Neuronal stem cell (in vitro differentiated cells): ENCODE measurements at regions not wholly inside any gene's neighbourhood (a gene's known extent, or its start where the extent isn't known, plus 50 kb on each side); places are given as distances from the start of the nearest gene placed in this dataset.

Experiments used
- DNase-seq: peaks from one replicate; pipeline ENCODE4 v3.0.0-alpha.2; 2013; ENCODE audit warnings: low spot score
- H2AFZ ChIP-seq: one replicate; pipeline ENCODE4 v1.6.1; 2013; ENCODE audit warnings: mild to moderate bottlenecking, low read length, inconsistent platforms
- H2AK5ac ChIP-seq: 2 replicates; pipeline ENCODE4 v1.6.1; 2013; ENCODE audit warnings: low read depth, mild to moderate bottlenecking, inconsistent platforms, low read length, moderate library complexity, mixed read lengths
- H2BK120ac ChIP-seq: 2 replicates; pipeline ENCODE4 v1.6.1; 2013; ENCODE audit warnings: low read depth, mild to moderate bottlenecking, inconsistent platforms, low read length, moderate library complexity, mixed read lengths
- H2BK12ac ChIP-seq: one replicate; pipeline ENCODE4 v1.6.1; 2013; ENCODE audit warnings: low read length, inconsistent platforms
- H2BK15ac ChIP-seq: 2 replicates; pipeline ENCODE4 v1.6.1; 2013; ENCODE audit warnings: mild to moderate bottlenecking, low read length, inconsistent platforms, mixed read lengths
- H2BK5ac ChIP-seq: one replicate; pipeline ENCODE4 v1.6.1; 2013; ENCODE audit warnings: inconsistent platforms, mild to moderate bottlenecking, low read length, moderate library complexity
- H3K14ac ChIP-seq: one replicate; pipeline ENCODE4 v1.6.1; 2013; ENCODE audit warnings: low read length, inconsistent platforms
- H3K18ac ChIP-seq: 2 replicates; pipeline ENCODE4 v1.6.1; 2013; ENCODE audit warnings: low read length, inconsistent platforms
- H3K23ac ChIP-seq: 2 replicates; pipeline ENCODE4 v1.6.1; 2013; ENCODE audit warnings: low read depth, mild to moderate bottlenecking, mixed read lengths, low read length, inconsistent platforms; ENCODE audit not compliant: poor library complexity
- H3K27ac ChIP-seq: replicated peaks from 3 replicates; pipeline ENCODE4 v1.5.1; 2013; ENCODE audit warnings: low read length, inconsistent platforms
- H3K27me3 ChIP-seq, 3 experiments: 2 replicates each; pipeline ENCODE4 v1.6.1; 2013; ENCODE audit warnings: low read length in 3 of 3, mild to moderate bottlenecking in 2 of 3, inconsistent platforms in 1 of 3, low read depth in 1 of 3, mixed read lengths in 1 of 3, moderate library complexity in 1 of 3; ENCODE audit not compliant: control insufficient read depth in 3 of 3, insufficient read depth in 3 of 3
- H3K36me3 ChIP-seq, 2 donors: replicated peaks in 1 of 2; 2 replicates each; pipeline ENCODE4 v1.6.1; 2013; ENCODE audit warnings: low read length in 2 of 2; ENCODE audit not compliant: control insufficient read depth in 2 of 2, insufficient read depth in 2 of 2
- H3K4ac ChIP-seq: 2 replicates; pipeline ENCODE4 v1.6.1; 2013; ENCODE audit warnings: inconsistent platforms, mild to moderate bottlenecking, low read length, moderate library complexity
- H3K4me1 ChIP-seq, 2 donors: 1 replicate in 1 of 2; 2 replicates in 1 of 2; pipeline ENCODE4 v1.6.1; 2013; ENCODE audit warnings: low read length in 2 of 2, low read depth in 1 of 2; ENCODE audit not compliant: control insufficient read depth in 2 of 2, insufficient read depth in 1 of 2
- H3K4me2 ChIP-seq: one replicate; pipeline ENCODE4 v1.6.1; 2013; ENCODE audit warnings: mild to moderate bottlenecking, low read length, inconsistent platforms; ENCODE audit not compliant: insufficient read depth, poor library complexity, severe bottlenecking
- H3K4me3 ChIP-seq, 2 donors: 2 replicates each; pipeline ENCODE4 v1.5.1; 2013; ENCODE audit warnings: low read length in 2 of 2, mild to moderate bottlenecking in 2 of 2, inconsistent platforms in 1 of 2, moderate library complexity in 1 of 2
- H3K79me1 ChIP-seq: one replicate; pipeline ENCODE4 v1.6.1; 2013; ENCODE audit warnings: low read depth, mild to moderate bottlenecking, inconsistent platforms, low read length, moderate library complexity
- H3K9ac ChIP-seq: one replicate; pipeline ENCODE4 v1.6.1; 2013; ENCODE audit warnings: mild to moderate bottlenecking, low read depth, low read length, inconsistent platforms; ENCODE audit not compliant: poor library complexity
- H3K9me3 ChIP-seq, 2 donors: replicated peaks in 1 of 2; 2 replicates each; pipeline versions ENCODE3 to v1.6.1; 2013; ENCODE audit warnings: low read length in 2 of 2, mild to moderate bottlenecking in 2 of 2, inconsistent platforms in 1 of 2, low read depth in 1 of 2, mixed read lengths in 1 of 2, moderate library complexity in 1 of 2; ENCODE audit not compliant: control insufficient read depth in 2 of 2, insufficient read depth in 1 of 2
- H4K8ac ChIP-seq: one replicate; pipeline ENCODE4 v1.6.1; 2013; ENCODE audit warnings: low read depth, mild to moderate bottlenecking, inconsistent platforms, low read length, moderate library complexity
- H4K91ac ChIP-seq: one replicate; pipeline ENCODE4 v1.6.1; 2013; ENCODE audit warnings: low read length, low read depth, mild to moderate bottlenecking, inconsistent platforms; ENCODE audit not compliant: poor library complexity
- WGBS, 2 donors: extraction: QIAGEN DNeasy Blood & Tissue Kit; methylation state at CpG; one replicate each; pipeline ENCODE4 v1.1.7; 2013; ENCODE audit warnings: missing lambda C conversion rate in 2 of 2, mixed read lengths in 1 of 2; ENCODE audit not compliant: insufficient read length in 2 of 2, insufficient replicate concordance in 1 of 2; ENCODE audit errors: extremely low coverage in 2 of 2; 5-methylcytosine and 5-hydroxymethylcytosine counted together

DNA sequence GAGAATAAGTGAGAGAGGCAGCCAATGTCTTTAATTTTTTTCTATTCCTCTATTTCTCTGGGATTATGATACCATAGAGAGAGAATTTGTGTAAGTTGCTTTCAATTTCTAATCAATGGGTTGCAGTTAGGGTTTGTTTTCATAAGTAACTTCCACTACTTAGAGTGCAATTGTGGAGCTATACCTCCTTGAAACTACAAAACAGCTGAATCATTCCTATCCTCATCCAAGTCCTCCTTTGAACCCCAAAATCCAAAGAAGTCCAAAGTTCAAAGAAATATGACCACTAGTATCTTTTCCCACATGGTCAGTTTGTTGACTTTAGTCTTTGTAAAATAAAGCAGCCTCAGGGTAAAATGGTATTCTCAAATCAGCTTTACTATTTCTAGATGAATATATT, 1085.4 kb upstream of the INTU start:
- Histone ChIP-seq H2BK12ac (no peak overlapping the region), H2AK5ac (no peak overlapping the region), H3K4me1 (peaks cover 0 to 2% of the 10 kb centered on the region in 2 donors), H3K4me2 (no peak overlapping the region), H2BK15ac (no peak overlapping the region), H3K9me3 (no peaks in the 10 kb centered on the region), H2BK5ac (no peak overlapping the region), H3K4me3 (no peak overlapping the region), H3K9ac (no peak overlapping the region), H3K79me1 (no peaks in the 10 kb centered on the region), H3K27me3 (no peaks in the 10 kb centered on the region), H3K23ac (no peak overlapping the region), H3K27ac (no peak overlapping the region), H2AFZ (no peak overlapping the region), H3K4ac (no peak overlapping the region), H2BK120ac (no peak overlapping the region), H3K18ac (no peak overlapping the region), H3K36me3 (no peaks in the 10 kb centered on the region), H4K8ac (no peak overlapping the region), H3K14ac (no peak overlapping the region), H4K91ac (no peak overlapping the region)
- no peak for DNase-seq

- no peak overlapping the region for H4K8ac ChIP-seq
- no peak overlapping the region for H2BK12ac ChIP-seq
- H3K9ac ChIP-seq, result no peak overlapping the region
- no peaks in the 10 kb centered on the region for H3K27me3 ChIP-seq
- H3K4me1 ChIP-seq, result no peaks in the 10 kb centered on the region
- H3K27ac ChIP-seq, result no peak overlapping the region
- no peak overlapping the region for H3K4ac ChIP-seq
- H3K9me3 ChIP-seq, result no peaks in the 10 kb centered on the region
- no peak overlapping the region for H2AFZ ChIP-seq
- no peak for DNase-seq
- no peak overlapping the region for H2BK5ac ChIP-seq
- H3K36me3 ChIP-seq, result no peaks in the 10 kb centered on the region
- H4K91ac ChIP-seq, result no peak overlapping the region
- no peak overlapping the region for H2BK15ac ChIP-seq
- H3K4me3 ChIP-seq, result no peak overlapping the region
- no peak overlapping the region for H2BK120ac ChIP-seq
- no peak overlapping the region for H3K23ac ChIP-seq
- no peak overlapping the region for H3K4me2 ChIP-seq
- H2AK5ac ChIP-seq, result no peak overlapping the region
- no peak overlapping the region for H3K14ac ChIP-seq
- H3K79me1 ChIP-seq, result no peaks in the 10 kb centered on the region
- no peak overlapping the region for H3K18ac ChIP-seq
Observed at GRCh38 chr4:126548890-126549289, 1083.9 kb upstream of the INTU start.

DNA sequence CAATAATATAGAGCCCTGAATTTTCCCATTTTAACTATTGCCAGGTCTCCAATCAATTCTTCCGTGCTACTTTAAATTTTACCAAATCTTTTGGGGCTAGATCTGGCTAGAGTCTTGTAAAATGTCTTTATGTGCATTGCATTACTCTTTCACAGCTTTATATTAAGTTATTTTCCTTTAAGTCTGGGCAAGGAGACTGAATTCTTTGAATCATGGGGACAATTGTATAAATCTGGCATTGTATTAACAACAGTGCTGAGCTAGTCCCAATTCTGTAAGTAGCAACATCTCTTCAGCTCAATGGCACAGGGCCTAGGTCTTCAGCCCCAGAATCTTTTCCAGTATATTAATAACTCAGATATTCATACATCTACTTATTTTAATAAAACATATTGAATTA, 1080.4 kb upstream of the INTU start:
- no peak for DNase-seq
- Histone ChIP-seq H3K27me3 (no peaks in the 10 kb centered on the region), H3K4me2 (no peak overlapping the region), H3K9ac (no peak overlapping the region), H3K14ac (no peak overlapping the region), H2BK5ac (no peak overlapping the region), H2AFZ (no peak overlapping the region), H4K8ac (no peak overlapping the region), H3K36me3 (no peaks in the 10 kb centered on the region), H3K9me3 (no peaks in the 10 kb centered on the region), H3K23ac (no peak overlapping the region), H3K4me1 (no peaks in the 10 kb centered on the region), H3K27ac (no peak overlapping the region), H2AK5ac (no peak overlapping the region), H2BK120ac (no peak overlapping the region), H2BK12ac (no peak overlapping the region), H3K4ac (no peak overlapping the region), H3K4me3 (no peak overlapping the region), H3K18ac (no peak overlapping the region), H3K79me1 (no peaks in the 10 kb centered on the region), H4K91ac (no peak overlapping the region), H2BK15ac (no peak overlapping the region)
- no CpG with 5 or more reads among the region's 1 CpG for WGBS, 2 donors

DNA sequence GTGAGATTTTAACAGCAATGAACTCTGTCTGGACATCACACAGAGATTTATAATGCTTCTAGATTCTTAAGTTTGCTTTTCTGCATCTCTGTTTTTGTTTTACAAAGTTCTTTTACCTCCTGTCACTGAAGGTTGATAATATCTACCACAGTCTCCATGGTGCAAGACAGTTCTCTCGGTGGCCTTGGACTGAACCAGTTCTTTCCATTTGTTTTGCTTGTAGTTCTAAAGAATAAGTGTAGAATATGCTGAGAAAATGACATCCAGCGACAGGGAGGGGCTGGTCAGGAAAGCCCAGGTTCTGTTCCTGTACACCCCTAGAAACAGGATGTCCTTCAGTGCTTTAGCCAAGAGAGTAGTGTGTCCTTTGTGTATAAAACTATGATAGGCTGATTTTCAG, 1079.5 kb upstream of the INTU start:
- Histone ChIP-seq H3K4me1 (no peaks in the 10 kb centered on the region), H3K27ac (no peak overlapping the region), H3K36me3 (no peaks in the 10 kb centered on the region), H4K91ac (no peak overlapping the region), H3K4me2 (no peak overlapping the region), H3K4ac (no peak overlapping the region), H2BK120ac (no peak overlapping the region), H3K4me3 (no peak overlapping the region), H3K27me3 (no peaks in the 10 kb centered on the region), H3K79me1 (no peaks in the 10 kb centered on the region), H2AK5ac (no peak overlapping the region), H3K23ac (no peak overlapping the region), H2AFZ (no peak overlapping the region), H3K9me3 (no peaks in the 10 kb centered on the region), H2BK12ac (no peak overlapping the region), H3K9ac (no peak overlapping the region), H3K18ac (no peak overlapping the region), H3K14ac (no peak overlapping the region), H2BK15ac (no peak overlapping the region), H4K8ac (no peak overlapping the region), H2BK5ac (no peak overlapping the region)
- no peak for DNase-seq
- WGBS, 2 donors, result no CpG with 5 or more reads among the region's 2 CpGs
